GM12872 (cell line): ENCODE measurements at regions not wholly inside any gene's neighbourhood (a gene's known extent, or its start where the extent isn't known, plus 50 kb on each side); places are given as distances from the start of the nearest gene placed in this dataset.

Source experiments
- TF ChIP-seq, protein P1 (sequence below): IDR thresholded peaks from 3 replicates; pipeline ENCODE4 v1.5.1; 2011; ENCODE audit warnings: low read depth, mild to moderate bottlenecking, low read length, moderate library complexity; ENCODE audit not compliant: insufficient read depth

DNA sequence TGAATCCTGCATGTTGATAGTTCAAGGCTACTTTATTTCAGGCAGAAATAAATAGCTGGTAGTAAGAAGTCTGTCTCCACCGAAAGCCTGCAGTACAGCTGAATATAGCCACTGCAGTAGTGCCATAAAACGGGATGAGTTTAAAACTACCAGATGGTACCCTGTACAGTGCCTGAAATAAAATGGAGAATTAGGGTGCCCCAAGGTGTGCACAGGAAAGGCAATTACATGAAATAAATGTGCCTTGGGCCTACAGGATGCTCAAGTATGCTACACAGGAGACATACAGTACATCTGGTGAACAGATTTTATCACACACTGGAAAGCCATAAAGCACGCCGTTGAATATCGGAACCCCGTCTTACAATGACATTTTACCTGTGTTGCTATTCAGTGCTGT, 447.7 kb upstream of the HNRNPA3 start:
- TF ChIP-seq, protein P1, sequence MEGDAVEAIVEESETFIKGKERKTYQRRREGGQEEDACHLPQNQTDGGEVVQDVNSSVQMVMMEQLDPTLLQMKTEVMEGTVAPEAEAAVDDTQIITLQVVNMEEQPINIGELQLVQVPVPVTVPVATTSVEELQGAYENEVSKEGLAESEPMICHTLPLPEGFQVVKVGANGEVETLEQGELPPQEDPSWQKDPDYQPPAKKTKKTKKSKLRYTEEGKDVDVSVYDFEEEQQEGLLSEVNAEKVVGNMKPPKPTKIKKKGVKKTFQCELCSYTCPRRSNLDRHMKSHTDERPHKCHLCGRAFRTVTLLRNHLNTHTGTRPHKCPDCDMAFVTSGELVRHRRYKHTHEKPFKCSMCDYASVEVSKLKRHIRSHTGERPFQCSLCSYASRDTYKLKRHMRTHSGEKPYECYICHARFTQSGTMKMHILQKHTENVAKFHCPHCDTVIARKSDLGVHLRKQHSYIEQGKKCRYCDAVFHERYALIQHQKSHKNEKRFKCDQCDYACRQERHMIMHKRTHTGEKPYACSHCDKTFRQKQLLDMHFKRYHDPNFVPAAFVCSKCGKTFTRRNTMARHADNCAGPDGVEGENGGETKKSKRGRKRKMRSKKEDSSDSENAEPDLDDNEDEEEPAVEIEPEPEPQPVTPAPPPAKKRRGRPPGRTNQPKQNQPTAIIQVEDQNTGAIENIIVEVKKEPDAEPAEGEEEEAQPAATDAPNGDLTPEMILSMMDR: no peak

DNA sequence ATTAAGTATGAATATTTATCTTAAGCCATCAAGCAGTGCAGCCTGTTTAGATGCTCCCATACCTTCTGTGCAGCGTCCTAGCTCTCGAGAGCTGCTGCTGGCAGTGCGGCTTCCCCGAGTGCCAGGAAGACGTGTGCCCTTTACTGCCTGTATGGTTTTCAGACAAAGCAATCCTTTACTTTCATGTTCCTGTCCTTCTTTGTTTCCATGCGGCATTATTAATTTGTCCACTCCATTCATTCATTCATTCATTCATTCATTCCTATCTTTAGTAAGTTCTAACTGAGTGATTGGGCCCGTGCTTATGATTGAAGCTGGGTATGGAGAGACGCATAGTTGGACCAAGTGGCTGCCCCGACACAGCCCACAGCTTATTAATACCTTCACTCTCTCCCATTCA, 446.6 kb upstream of the HNRNPA3 start:
- TF ChIP-seq, protein P1: no peak

DNA sequence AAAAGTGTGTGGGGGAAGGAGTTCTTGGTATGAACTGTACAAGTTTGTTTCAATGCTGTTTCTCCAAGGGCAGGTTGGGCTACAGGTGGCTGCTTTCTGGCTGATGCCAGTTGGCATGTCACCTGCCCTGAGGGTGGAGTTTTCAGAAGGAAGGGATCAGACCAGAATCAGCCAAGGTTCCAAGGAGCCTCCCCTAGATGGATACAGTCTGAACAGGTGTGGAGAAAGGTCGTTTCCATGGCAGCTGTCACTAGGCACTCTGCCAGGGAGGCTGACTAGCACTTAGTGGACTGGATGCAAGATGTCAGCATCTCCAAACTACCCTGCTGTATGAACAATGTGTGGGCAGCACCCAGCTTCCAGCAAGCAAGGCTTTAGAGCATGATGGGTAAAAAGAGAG, 444.4 kb upstream of the HNRNPA3 start:
- TF ChIP-seq, protein P1: no peak

DNA sequence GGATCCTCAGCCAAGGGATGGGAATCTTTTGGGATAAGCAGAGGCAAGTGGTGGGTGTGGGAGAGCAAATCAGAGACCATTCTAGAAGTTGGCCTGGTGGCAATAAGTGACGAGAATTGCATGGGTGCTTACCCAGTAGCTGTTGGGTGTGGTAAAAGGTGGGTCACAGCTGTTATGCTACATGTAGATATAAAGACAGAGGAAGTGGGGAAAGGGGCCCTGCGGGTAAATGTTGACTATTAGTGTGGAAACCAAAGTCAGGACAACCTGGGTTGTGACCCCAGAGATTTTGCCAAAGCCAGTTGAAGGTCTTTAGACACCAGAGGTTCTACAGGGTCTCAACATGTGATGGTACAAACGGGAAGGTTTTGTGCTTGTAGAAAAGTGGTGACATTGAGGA, 443.6 kb upstream of the HNRNPA3 start:
- TF ChIP-seq, protein P1: no peak

DNA sequence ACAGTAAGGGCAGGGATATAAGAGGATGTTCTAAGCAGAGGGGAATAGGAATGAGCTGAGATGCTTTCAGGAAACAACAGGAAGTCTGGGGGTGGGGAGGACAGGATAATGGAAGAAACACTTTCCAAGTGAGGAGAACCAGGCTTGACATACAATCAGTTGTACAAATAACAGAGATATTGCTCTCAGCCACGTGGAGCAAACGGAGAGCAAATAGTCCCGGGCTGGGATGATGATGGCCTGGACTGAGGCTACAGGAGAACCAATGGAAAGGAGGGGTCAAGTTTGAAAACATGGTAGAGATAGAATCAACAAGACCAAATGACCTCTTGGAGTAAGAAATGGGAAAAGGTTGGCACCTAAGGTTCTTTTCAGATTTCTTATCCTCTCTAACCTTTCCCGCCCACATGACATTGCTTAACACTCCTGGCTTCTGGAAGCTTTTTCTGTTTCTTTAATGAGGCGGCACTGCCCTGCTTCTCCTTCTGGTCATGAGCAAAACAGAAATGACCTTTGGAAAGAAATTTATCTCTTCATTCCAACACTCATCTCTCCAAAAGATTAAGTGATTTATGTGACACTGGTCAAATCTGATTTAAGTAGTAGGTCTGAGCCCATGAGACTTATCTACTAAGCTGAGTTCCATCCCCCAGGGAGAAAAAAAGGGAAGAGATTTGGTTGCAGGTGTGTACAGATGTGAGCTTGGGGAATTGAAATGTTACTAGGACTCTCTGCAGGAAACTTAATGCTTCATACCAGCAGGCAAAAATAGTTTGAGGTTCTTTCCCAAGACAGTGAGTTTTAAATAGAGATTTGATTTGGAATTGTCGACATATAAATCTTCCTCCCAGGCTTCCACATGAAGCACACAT, 442.9 kb upstream of the HNRNPA3 start:
- TF ChIP-seq, protein P1: no peak

DNA sequence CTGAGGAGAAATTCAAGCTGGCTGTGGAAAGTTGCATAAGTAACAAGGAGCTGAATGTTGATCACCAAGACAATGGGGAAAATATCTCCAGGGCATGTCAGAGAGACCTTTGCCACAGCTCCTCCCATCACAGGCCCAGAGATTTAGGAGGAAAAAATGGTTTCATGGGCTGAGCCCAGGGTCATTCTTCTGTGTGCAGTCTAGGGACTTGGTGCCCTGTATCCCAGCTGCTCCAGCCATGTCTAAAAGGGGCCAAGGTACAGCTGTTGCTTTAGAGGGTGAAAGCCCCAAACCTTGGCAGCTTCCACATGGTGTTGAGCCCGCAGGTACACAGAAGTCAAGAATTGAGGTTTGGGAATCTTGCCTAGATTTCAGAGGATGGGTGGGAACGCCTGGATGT, 439.8 kb upstream of the HNRNPA3 start:
- TF ChIP-seq, protein P1: no peak

DNA sequence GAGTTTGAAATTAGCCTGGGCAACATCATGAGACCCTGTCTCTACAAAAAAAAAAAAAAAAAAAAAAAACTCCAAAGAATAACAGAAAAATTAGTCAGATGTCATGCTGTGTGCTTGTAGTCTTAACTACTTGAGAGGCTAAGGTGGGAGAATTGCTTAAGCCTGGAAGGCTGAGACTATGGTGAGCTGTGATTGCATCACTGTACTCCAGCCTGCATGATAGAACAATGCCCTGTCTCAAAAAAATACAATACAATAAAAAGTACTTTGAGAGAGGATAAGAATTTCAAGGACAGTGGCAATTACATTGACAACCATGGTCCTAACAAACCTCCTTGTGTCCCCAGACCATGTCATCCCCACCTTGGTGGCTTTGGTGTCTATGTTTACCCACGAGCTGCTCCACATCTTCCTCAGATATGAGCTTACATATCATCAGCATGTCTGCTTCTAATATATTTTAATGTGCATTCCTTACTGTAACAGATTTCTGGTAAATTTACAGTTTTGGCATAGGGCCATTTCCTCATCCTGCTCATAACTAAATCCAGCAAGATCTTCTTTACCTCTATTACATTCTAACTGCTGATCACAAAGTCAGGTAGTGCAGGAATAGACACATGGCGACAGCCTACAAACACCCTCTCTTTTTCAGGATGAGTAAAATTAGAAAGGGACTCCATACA, 437.7 kb upstream of the HNRNPA3 start:
- TF ChIP-seq, protein P1: no peak
